ENCODE measurements at regions not wholly inside any gene's neighbourhood (a gene's known extent, or its start where the extent isn't known, plus 50 kb on each side); places are given as distances from the start of the nearest gene placed in this dataset.

DNA sequence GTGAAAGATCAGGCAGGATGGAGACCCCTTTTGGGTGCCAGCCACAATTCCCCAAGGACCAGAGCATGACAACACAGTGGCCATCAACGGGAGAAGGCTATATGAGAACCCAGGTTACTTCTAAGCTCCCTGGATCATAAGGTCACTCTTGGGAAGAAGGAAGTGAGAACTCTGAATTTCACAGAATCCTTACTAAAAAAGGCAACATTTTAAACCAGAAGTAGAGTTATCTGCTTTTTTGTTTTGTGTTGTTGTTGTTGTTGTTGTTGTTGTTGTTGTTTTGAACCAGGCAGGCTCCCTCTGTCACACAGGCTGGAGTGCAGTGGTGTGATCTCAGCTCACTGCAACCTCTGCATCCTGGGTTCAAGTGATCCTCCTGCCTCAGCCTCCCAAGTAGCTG is 107.4 kb upstream of the TNFAIP3 start (continued):
- TF ChIP-seq, protein P1, sequence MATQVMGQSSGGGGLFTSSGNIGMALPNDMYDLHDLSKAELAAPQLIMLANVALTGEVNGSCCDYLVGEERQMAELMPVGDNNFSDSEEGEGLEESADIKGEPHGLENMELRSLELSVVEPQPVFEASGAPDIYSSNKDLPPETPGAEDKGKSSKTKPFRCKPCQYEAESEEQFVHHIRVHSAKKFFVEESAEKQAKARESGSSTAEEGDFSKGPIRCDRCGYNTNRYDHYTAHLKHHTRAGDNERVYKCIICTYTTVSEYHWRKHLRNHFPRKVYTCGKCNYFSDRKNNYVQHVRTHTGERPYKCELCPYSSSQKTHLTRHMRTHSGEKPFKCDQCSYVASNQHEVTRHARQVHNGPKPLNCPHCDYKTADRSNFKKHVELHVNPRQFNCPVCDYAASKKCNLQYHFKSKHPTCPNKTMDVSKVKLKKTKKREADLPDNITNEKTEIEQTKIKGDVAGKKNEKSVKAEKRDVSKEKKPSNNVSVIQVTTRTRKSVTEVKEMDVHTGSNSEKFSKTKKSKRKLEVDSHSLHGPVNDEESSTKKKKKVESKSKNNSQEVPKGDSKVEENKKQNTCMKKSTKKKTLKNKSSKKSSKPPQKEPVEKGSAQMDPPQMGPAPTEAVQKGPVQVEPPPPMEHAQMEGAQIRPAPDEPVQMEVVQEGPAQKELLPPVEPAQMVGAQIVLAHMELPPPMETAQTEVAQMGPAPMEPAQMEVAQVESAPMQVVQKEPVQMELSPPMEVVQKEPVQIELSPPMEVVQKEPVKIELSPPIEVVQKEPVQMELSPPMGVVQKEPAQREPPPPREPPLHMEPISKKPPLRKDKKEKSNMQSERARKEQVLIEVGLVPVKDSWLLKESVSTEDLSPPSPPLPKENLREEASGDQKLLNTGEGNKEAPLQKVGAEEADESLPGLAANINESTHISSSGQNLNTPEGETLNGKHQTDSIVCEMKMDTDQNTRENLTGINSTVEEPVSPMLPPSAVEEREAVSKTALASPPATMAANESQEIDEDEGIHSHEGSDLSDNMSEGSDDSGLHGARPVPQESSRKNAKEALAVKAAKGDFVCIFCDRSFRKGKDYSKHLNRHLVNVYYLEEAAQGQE (IDR thresholded peaks at IDR 0.05; ENCODE audit: low read depth, low read length), result no peak
- TF ChIP-seq TEAD4 (IDR thresholded peaks at IDR 0.05; ENCODE audit: borderline replicate concordance, insufficient read depth) (no peak), ZBTB33 (IDR thresholded peaks at IDR 0.05; ENCODE audit: borderline replicate concordance, low read depth) (no peak)
- TF ChIP-seq, protein P2, sequence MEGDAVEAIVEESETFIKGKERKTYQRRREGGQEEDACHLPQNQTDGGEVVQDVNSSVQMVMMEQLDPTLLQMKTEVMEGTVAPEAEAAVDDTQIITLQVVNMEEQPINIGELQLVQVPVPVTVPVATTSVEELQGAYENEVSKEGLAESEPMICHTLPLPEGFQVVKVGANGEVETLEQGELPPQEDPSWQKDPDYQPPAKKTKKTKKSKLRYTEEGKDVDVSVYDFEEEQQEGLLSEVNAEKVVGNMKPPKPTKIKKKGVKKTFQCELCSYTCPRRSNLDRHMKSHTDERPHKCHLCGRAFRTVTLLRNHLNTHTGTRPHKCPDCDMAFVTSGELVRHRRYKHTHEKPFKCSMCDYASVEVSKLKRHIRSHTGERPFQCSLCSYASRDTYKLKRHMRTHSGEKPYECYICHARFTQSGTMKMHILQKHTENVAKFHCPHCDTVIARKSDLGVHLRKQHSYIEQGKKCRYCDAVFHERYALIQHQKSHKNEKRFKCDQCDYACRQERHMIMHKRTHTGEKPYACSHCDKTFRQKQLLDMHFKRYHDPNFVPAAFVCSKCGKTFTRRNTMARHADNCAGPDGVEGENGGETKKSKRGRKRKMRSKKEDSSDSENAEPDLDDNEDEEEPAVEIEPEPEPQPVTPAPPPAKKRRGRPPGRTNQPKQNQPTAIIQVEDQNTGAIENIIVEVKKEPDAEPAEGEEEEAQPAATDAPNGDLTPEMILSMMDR (IDR thresholded peaks at IDR 0.05), result no peak

- no peaks in the 10 kb centered on the region for H3F3A ChIP-seq (replicated peaks; ENCODE audit: insufficient read depth)
- H4K20me1 ChIP-seq (ENCODE audit: insufficient read depth), result no peaks in the 10 kb centered on the region
- ChIA-PET POLR2A (no interaction called here), CTCF (no interaction called here)
- TF ChIP-seq EZH2phosphoT487 (IDR thresholded peaks at IDR 0.05; ENCODE audit: borderline replicate concordance, low read depth), result no peak
- TF ChIP-seq, protein P3, sequence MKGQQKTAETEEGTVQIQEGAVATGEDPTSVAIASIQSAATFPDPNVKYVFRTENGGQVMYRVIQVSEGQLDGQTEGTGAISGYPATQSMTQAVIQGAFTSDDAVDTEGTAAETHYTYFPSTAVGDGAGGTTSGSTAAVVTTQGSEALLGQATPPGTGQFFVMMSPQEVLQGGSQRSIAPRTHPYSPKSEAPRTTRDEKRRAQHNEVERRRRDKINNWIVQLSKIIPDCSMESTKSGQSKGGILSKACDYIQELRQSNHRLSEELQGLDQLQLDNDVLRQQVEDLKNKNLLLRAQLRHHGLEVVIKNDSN (IDR thresholded peaks at IDR 0.05; ENCODE audit: borderline replicate concordance, low read depth), result no peak
- no peak for TF ChIP-seq FOXJ3 (CRISPR knock-in tag; IDR thresholded peaks at IDR 0.05)
- TF ChIP-seq ELF1 (IDR thresholded peaks at IDR 0.05), result no peak
- no peak for TF ChIP-seq POLR2AphosphoS5 (IDR thresholded peaks at IDR 0.05; ENCODE audit: low read depth, low read length)
- TF ChIP-seq EP300 (IDR thresholded peaks at IDR 0.05; ENCODE audit: borderline replicate concordance in 1 of 2, low read depth in 1 of 2, low read length in 1 of 2), result no peak
- no peak for TF ChIP-seq TEAD4 (IDR thresholded peaks at IDR 0.05; ENCODE audit: borderline replicate concordance, insufficient read depth)
- TF ChIP-seq TAF1 (IDR thresholded peaks at IDR 0.05; ENCODE audit: borderline replicate concordance, low read depth, low read length), result no peak
- no peak for TF ChIP-seq IRF3 (IDR thresholded peaks at IDR 0.05; ENCODE audit: low read depth, low read length)
- TF ChIP-seq YY1 (IDR thresholded peaks at IDR 0.05; ENCODE audit: low read depth), result no peak
- TF ChIP-seq, protein P4, sequence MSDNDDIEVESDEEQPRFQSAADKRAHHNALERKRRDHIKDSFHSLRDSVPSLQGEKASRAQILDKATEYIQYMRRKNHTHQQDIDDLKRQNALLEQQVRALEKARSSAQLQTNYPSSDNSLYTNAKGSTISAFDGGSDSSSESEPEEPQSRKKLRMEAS (IDR thresholded peaks at IDR 0.05; ENCODE audit: low read depth), result no peak
- TF ChIP-seq MEF2A (IDR thresholded peaks at IDR 0.05; ENCODE audit: borderline replicate concordance, low read depth), result no peak
- no peak for TF ChIP-seq GATA2 (CRISPR knock-in tag; IDR thresholded peaks at IDR 0.05)
- no peak for TF ChIP-seq FOXM1 (IDR thresholded peaks at IDR 0.05; ENCODE audit: low read depth)
- TF ChIP-seq NRF1 (IDR thresholded peaks at IDR 0.05; ENCODE audit: low read depth, low read length), result no peak
- H3K79me2 ChIP-seq (ENCODE audit: insufficient read depth), result no peaks in the 10 kb centered on the region
- no peaks in the 10 kb centered on the region for H3K9me3 ChIP-seq
- WGBS (ENCODE audit: low lambda C conversion rate), result 0% methylated on average over 1 of the region's 1 CpG
- no peak overlapping the region for H3K27ac ChIP-seq (ENCODE audit: low read depth in 2 of 2, low read length in 1 of 2)
- H3K4me1 ChIP-seq (ENCODE audit: control insufficient read depth in 1 of 2, insufficient read depth in 2 of 2, low read depth in 1 of 2, low read length in 1 of 2), result no peaks in the 10 kb centered on the region
- no peak overlapping the region for H2AFZ ChIP-seq (ENCODE audit: low read depth)
- H3K4me3 ChIP-seq (ENCODE audit: low read depth in 2 of 2, low read length in 1 of 2), result no peak overlapping the region
- no peak overlapping the region for H3K9ac ChIP-seq
- no peaks in the 10 kb centered on the region for H3K27me3 ChIP-seq (ENCODE audit: insufficient read depth)
- DNase-seq, result no peak
- H3K4me2 ChIP-seq, result no peak overlapping the region
- H3K36me3 ChIP-seq (replicated peaks in 1 of 2; ENCODE audit: control insufficient read depth in 1 of 2, insufficient read depth in 2 of 2, low read length in 1 of 2), result no peaks in the 10 kb centered on the region
- no peaks in the 10 kb centered on the region for H3K9me2 ChIP-seq
These were observed 106.0 kb upstream of the TNFAIP3 start for GRCh38 chr6:137761072-137761471.

Measured in SK-N-SH (cell line).